Fibroblast of upper back skin (primary cell): ENCODE measurements at regions not wholly inside any gene's neighbourhood (a gene's known extent, or its start where the extent isn't known, plus 50 kb on each side); places are given as distances from the start of the nearest gene placed in this dataset.

Experiments used
- DNase-seq: peaks from one replicate; pipeline ENCODE4 v3.0.0-alpha.2; 2013

DNA sequence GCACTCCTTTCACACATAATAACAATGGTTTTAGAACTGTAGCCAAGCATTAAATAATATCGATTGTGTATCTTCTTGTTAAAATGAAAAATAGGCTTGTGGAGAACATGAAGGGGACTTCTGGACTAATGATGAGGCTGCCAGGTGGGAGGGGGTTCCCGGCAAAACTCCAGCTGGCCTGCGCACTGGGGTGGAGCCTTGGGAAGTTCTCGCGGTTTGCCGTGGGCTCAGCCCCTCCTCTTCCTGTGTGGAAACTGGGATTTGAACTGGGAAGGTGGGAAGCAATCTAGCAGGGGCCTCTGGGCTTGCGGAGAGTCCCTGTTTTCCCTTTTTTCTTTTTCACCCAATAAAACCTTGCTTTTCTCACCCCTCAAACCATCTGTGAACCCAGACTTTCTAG lies 113.7 kb upstream of the SLITRK1 start:
- DNase-seq: no peak

DNA sequence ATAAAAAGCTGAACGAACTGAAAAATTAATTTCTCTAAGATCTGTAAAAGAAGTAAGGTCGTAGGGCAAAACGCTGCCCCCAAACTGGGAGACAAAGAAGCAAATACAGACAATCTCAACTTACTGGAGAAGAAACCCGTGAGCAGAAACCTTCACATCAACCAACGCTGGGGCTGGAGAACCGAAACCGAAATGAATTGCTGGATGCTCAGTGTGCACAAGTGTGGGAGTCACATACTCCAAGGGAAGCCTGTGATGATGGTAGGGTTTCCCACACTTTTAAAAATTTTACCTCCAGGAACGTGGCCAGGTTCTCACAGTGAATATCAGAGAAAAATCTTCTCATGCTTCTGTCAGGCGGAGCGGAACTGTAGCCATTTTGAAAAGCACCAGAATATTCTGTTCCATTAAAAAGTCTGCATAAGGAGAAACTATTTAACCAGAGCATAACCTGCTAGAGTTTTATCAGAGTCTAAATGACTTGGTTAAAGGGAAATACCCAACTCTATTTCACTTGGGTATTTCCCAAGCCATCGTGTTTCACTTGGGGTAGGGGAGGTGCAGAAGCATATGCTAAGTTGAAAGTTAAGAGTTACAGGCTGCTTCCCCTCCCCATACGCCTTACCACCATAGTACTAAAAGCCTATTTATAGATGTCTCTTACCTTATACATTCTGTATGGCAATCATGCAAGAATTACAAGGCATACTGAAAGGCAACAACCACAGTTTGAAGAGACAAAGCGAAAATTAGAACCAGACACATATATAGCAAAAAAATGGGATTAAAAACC lies 110.5 kb upstream of the SLITRK1 start:
- DNase-seq: peak; percentile 30

DNA sequence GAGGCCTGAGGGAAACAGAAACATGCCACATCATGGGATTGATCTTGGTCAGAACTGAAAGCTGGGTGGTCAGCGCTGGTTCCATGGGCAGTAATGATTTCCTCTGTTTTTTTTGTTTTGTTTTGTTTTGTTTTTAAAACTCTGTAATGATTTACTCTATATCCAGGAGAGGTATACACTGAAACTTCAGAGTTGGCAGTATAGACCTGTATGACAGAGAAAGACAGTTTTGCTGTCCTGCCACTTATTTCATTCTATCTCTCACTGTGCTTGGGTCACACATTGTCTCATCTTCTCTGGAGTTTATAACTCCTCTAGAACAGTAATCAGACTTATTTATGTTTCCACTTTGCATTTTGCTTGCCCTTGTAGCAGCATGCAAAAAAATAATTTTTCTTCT lies 105.1 kb upstream of the SLITRK1 start:
- no peak for DNase-seq

DNA sequence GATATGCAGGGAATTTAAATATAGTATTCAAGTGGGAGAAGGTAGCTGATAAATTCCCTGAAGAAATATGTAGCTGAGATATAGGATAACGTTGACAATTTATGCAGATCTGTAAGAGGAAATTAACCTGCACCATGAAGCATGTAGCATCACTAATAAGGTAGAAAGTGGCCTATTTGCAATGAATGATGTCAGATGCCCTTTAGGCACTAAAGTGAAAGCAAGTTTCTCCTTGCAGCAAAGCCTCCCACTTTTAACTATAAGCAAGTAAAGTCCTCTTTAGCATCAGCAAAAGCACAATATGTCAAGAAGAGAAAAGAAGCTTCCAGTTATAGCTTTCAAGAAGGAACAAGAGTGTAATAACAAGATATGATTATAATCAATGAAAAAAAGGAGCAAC lies 102.5 kb upstream of the SLITRK1 start:
- no peak for DNase-seq

DNA sequence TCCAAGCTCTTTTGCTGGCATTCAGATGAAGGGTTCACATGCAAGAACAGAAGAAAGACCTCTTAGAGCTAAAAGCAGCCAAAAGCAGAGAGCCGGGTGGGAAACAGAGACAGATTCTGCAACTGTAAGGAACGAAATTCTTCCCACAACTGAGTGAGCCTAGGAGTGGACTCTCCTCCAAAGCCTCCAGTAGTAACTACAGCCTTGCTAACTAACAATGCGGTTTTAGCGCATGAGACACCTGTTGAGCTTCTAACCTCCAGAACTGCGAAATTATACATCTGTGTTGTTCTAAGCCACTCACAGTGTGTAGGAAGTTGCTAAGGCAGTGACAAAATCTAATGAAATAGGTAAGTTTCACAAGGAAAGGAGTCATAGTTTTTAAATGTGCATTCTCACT lies 98.1 kb upstream of the SLITRK1 start:
- peak; percentile 20 for DNase-seq

DNA sequence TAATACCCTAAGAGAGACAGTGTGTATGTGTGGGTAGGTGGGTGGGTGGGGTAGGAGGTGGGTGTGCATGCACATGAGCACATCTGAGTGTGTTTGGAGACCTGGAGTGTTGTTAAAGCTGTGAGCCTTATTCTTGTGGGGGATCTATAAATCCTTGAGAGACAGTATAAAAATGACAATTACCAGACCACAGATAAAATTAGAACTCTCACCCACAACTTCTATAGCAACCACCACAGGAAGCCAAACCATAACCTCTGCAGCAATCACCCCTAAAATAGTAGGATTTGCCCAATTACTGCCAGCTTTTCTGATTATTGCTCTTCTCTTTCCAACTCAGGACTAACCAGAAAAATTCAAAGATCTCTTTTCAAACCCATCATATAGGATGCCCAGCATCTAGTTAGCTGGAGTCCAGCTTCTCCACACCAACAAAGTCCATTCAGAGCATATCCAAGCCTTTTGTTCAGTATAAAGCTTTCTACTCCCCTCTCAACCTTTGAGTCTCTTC lies 93.4 kb upstream of the SLITRK1 start:
- no peak for DNase-seq

DNA sequence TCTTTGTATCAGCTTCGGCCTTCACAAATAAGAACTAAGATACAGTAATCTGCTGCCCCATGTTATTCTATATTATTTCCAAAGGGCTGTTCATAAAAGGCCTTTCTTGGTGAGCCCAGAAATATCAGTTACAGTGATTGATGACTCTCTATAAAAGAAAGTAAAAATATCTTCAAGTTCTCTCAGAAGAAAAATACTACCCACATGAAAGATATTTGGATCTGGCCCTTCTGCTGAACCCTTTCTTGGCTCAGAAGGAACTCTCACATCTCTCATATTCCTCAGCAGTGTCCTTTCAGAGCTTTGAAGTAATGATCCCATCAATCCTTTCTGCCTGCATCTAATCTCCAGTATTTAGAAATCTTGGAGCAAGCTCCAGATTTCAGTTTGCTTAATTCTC lies 76.3 kb upstream of the SLITRK1 start:
- DNase-seq: no peak

DNA sequence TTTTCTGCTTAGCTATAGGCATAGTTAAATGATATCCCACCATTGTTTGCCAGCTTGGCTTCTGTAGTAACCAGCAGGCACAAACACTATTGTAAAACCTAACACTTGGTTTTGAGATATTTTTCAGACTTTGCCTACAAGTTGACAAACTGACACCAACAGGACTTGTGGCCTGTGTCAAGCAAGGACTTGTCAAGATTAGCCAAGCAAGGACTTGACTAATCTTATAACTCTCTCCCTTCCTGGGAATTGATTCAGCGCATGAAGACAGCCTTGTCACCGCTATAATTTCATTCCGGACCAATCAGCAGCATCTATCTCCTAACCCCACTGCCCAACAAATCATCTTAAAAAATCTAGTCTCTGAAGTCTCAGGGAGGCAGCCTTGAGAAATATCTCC lies 72.7 kb upstream of the SLITRK1 start:
- DNase-seq: no peak

DNA sequence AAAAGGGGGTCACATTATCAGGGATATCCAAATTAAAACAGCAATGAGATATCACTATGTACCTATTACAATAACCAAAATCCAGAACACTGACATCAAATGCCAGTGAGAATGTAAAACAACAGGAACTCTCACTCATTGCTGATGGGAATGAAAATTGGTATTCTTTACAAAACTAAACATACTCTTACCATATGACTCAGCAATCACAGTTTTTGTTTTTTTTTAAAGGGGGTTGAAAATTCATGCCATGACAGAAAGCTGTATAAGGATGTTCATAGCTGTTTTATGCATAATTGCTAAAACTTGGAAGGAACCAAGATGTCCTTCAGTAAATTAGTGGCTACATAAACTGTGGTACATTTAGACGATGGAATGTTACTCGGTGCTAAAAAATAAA lies 71.6 kb upstream of the SLITRK1 start:
- DNase-seq: no peak

DNA sequence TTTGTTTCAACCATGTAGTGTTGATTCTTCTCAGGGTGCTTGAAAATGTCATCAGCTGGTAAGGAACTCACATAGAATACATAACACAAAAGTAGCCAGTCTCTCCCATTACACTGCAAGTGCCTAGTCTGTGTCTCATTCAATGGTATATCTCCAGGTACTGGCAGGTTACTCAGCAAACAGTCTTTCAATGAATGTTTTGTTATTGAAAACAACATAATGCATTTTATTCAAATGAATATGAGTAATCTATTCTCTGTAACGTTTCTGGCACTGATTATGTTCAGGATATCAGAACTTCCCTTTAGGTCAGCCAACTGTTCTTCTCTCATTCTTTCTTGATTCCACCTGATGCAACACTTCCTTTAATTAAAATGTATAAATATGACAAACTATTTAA lies 68.0 kb upstream of the SLITRK1 start:
- DNase-seq: no peak

DNA sequence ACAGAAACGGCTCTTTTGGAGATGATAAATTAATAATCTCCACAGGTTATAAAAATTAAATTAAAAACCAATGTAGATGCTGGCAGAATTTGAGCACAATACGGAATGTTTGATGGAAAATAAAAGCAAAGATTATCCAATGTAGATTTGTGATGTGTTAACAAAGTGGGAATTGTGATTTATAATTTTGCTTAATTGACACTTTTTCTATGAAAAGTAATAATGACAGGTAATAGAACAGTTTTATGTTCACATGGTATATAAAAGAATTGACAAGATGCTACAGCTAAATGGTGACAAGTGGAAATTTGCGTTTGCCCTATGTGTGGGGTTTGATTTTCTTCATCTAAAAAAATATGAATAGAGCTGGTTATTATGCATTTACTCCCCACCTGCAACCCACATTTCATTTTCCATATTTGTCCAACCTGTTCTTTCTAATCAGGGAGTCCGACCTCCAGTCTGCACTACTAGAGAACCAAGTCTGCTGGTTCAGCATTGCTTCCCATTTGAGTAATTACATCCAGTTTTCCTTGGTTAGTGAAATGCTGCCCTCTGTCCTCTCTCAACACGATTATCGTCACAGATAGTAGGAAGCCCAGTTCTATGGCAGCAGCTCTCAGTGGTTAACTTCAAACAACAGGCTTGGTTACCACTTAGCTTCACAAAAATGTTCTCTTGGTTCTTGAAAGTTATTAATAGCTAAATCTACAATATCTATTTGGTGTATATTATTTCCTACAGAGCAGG lies 61.4 kb upstream of the SLITRK1 start:
- no peak for DNase-seq

DNA sequence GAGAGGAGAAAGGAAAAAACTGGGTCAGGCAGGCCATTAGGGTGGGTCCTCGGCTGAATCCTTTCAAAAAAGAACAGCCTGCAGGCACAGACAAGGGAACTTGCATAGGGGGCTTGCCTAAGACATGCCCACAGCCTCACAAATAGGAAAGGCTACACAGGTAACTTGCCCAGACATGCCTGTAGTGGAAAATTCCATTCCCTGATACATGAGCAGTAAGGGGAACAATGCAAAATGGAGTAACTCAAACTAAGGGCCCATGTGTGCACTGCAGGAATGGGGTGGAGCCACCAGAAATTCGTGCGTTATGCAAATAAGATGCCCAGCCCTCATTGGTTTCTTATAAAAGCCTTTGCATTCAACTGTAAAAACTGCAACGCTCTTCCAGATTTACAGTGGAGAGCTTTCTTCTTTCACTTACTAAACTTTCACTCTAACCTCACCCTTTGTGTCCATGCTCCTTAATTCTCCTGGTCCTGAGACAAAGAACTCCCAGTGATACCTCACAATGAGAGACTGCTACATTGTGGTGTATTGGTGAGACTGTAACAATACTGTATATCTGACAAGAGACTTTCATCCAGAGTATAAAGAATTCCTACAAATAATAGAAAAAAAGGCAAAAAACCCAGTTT lies 59.5 kb upstream of the SLITRK1 start:
- DNase-seq: no peak

DNA sequence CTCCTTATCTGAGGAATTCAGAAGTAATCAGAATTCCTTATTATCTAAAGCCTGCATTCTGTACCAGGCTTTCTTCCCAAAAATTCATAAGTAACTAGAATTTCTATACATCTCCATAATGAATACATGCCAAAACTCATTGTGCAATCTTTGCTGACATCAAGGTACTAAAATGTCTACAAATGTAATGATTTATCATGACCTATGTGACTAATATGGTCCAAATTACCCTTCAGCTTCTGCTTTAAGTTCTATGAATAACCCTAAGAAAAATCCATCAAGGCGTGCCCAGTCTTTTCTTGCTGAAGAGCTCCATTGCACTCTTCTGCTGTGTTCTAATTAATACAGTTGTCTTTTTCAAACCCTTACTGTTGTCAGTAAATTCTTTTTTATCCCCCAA lies 58.5 kb upstream of the SLITRK1 start:
- DNase-seq: peak; percentile 92

DNA sequence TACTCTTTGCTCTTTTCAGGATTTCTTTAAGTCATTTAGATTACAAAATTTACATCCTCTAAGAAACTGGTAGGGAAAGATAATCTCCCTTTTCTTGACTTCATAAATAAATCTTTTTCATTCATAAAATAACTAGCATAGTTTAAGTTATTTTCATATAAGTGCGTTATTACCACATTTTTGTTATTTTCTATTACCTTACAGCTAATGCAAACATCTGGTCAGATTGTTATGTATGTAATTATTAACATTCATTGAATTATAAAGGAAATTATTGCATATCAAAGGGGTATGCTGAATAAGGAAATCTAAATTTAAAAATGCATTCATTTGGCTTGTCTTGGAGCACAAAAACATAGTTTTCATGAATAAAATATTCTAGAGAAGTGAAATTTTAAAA lies 55.3 kb upstream of the SLITRK1 start:
- DNase-seq: no peak

DNA sequence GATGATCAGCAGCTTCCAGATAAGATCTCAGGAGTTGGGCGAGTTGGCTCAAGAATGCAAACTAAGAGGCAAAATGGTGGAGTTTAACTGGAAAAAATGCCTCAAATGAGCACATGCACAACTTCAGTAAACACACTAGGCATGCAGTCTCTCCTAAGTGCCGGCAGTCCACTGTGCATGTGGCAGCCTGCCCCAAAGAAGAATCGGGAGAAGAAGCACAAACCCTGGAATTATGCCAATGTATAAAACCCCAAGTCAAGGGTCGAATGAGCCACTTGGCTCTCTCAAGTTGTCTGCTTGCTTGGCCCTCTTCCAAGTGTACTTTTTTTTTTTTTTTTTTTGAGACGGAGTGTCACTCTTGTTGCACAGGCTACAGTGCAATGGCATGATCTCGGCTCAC lies 53.3 kb upstream of the SLITRK1 start:
- no peak for DNase-seq
